NCI-H446 (cell line): ENCODE measurements at regions not wholly inside any gene's neighbourhood (a gene's known extent, or its start where the extent isn't known, plus 50 kb on each side); places are given as distances from the start of the nearest gene placed in this dataset.
"Not testable (repeated sequence)": the region's sequence is repeated elsewhere in the genome, so short reads cannot be mapped to it uniquely, and the experiment has no call there.

Experiments
- DNase-seq, 2 experiments: peaks; one replicate each; lab custom pipeline; 2025; lab: John Stamatoyannopoulos, UW

- no peak for DNase-seq
These were observed 484.5 kb upstream of the ZNF804A start for GRCh38 chr2:184113696-184114403.

GRCh38 chr2:184114439-184114838, 483.9 kb upstream of the ZNF804A start:
- DNase-seq = no peak

GRCh38 chr2:184119989-184120800, 478.1 kb upstream of the ZNF804A start:
- DNase-seq = peak; percentile 74 to 97

- DNase-seq = no peak
These were observed 472.5 kb upstream of the ZNF804A start for GRCh38 chr2:184125867-184126266.

- DNase-seq = no peak
These were observed 469.3 kb upstream of the ZNF804A start for GRCh38 chr2:184129073-184129472.

GRCh38 chr2:184137955-184138354, 460.4 kb upstream of the ZNF804A start:
- DNase-seq = no peak

GRCh38 chr2:184141866-184142265, 456.5 kb upstream of the ZNF804A start:
- no peak for DNase-seq

GRCh38 chr2:184154438-184154837, 443.9 kb upstream of the ZNF804A start:
- no peak for DNase-seq

GRCh38 chr2:184155791-184156190, 442.5 kb upstream of the ZNF804A start:
- no peak for DNase-seq

GRCh38 chr2:184157141-184157540, 441.2 kb upstream of the ZNF804A start:
- DNase-seq = no peak

GRCh38 chr2:184162426-184162825, 435.9 kb upstream of the ZNF804A start:
- DNase-seq = no peak

- DNase-seq = not testable (repeated sequence)
These were observed 429.5 kb upstream of the ZNF804A start for GRCh38 chr2:184168823-184169222.

GRCh38 chr2:184169366-184169765, 429.0 kb upstream of the ZNF804A start:
- DNase-seq = no peak

- DNase-seq = no peak
These were observed 423.7 kb upstream of the ZNF804A start for GRCh38 chr2:184174493-184175104.

GRCh38 chr2:184178229-184178628, 420.1 kb upstream of the ZNF804A start:
- DNase-seq = no peak

GRCh38 chr2:184186436-184186835, 411.9 kb upstream of the ZNF804A start:
- DNase-seq = no peak

- no peak for DNase-seq
These were observed 410.8 kb upstream of the ZNF804A start for GRCh38 chr2:184187421-184187971.

GRCh38 chr2:184190725-184191124, 407.6 kb upstream of the ZNF804A start:
- DNase-seq = no peak

GRCh38 chr2:184192649-184193048, 405.7 kb upstream of the ZNF804A start:
- DNase-seq = no peak

- no peak for DNase-seq
These were observed 400.9 kb upstream of the ZNF804A start for GRCh38 chr2:184197413-184197812.

GRCh38 chr2:184198791-184199190, 399.5 kb upstream of the ZNF804A start:
- not testable (repeated sequence) for DNase-seq

- no peak for DNase-seq
These were observed 399.1 kb upstream of the ZNF804A start for GRCh38 chr2:184199274-184199673.

- DNase-seq = no peak
These were observed 397.1 kb upstream of the ZNF804A start for GRCh38 chr2:184201246-184201645.
